H1 (cell line): ENCODE measurements at regions not wholly inside any gene's neighbourhood (a gene's known extent, or its start where the extent isn't known, plus 50 kb on each side); places are given as distances from the start of the nearest gene placed in this dataset.

ENCODE experiments used
- CBX5 ChIP-seq: fragments of 300-800, 300-1000 bp; sonication (generic); IDR thresholded peaks from 2 replicates; pipeline ENCODE4 v1.7.1; 2016; ENCODE audit warnings: antibody characterized with exemption, low read length, low read depth
- TF ChIP-seq, protein P1 (sequence below): fragments of 300-600 bp; sonication (generic); IDR thresholded peaks from 2 replicates; pipeline ENCODE4 v1.7.1; 2012; ENCODE audit warnings: low read length, moderate library complexity, mild to moderate bottlenecking, inconsistent platforms; ENCODE audit not compliant: insufficient replicate concordance

DNA sequence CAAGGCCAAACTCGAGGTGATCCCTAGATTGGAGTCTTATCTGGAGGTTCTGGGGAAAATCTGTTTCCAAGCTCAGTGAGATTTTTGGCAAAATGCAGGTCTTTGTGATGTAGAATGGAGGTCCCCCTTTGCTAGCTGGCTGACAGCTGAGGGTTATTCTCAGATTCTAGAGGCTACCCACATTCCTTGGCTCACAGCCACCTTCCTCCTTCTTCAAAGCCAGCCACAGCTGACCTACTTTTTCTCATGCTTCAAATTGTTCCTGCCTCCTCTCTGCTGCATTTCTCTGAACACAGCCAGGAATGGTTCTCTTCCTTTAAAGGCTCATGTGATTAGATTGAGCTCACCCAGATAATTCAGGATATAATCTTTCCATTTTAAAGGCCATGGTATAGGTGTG, 86.9 kb downstream of the VCX3A start (continued):
- TF ChIP-seq, protein P1, sequence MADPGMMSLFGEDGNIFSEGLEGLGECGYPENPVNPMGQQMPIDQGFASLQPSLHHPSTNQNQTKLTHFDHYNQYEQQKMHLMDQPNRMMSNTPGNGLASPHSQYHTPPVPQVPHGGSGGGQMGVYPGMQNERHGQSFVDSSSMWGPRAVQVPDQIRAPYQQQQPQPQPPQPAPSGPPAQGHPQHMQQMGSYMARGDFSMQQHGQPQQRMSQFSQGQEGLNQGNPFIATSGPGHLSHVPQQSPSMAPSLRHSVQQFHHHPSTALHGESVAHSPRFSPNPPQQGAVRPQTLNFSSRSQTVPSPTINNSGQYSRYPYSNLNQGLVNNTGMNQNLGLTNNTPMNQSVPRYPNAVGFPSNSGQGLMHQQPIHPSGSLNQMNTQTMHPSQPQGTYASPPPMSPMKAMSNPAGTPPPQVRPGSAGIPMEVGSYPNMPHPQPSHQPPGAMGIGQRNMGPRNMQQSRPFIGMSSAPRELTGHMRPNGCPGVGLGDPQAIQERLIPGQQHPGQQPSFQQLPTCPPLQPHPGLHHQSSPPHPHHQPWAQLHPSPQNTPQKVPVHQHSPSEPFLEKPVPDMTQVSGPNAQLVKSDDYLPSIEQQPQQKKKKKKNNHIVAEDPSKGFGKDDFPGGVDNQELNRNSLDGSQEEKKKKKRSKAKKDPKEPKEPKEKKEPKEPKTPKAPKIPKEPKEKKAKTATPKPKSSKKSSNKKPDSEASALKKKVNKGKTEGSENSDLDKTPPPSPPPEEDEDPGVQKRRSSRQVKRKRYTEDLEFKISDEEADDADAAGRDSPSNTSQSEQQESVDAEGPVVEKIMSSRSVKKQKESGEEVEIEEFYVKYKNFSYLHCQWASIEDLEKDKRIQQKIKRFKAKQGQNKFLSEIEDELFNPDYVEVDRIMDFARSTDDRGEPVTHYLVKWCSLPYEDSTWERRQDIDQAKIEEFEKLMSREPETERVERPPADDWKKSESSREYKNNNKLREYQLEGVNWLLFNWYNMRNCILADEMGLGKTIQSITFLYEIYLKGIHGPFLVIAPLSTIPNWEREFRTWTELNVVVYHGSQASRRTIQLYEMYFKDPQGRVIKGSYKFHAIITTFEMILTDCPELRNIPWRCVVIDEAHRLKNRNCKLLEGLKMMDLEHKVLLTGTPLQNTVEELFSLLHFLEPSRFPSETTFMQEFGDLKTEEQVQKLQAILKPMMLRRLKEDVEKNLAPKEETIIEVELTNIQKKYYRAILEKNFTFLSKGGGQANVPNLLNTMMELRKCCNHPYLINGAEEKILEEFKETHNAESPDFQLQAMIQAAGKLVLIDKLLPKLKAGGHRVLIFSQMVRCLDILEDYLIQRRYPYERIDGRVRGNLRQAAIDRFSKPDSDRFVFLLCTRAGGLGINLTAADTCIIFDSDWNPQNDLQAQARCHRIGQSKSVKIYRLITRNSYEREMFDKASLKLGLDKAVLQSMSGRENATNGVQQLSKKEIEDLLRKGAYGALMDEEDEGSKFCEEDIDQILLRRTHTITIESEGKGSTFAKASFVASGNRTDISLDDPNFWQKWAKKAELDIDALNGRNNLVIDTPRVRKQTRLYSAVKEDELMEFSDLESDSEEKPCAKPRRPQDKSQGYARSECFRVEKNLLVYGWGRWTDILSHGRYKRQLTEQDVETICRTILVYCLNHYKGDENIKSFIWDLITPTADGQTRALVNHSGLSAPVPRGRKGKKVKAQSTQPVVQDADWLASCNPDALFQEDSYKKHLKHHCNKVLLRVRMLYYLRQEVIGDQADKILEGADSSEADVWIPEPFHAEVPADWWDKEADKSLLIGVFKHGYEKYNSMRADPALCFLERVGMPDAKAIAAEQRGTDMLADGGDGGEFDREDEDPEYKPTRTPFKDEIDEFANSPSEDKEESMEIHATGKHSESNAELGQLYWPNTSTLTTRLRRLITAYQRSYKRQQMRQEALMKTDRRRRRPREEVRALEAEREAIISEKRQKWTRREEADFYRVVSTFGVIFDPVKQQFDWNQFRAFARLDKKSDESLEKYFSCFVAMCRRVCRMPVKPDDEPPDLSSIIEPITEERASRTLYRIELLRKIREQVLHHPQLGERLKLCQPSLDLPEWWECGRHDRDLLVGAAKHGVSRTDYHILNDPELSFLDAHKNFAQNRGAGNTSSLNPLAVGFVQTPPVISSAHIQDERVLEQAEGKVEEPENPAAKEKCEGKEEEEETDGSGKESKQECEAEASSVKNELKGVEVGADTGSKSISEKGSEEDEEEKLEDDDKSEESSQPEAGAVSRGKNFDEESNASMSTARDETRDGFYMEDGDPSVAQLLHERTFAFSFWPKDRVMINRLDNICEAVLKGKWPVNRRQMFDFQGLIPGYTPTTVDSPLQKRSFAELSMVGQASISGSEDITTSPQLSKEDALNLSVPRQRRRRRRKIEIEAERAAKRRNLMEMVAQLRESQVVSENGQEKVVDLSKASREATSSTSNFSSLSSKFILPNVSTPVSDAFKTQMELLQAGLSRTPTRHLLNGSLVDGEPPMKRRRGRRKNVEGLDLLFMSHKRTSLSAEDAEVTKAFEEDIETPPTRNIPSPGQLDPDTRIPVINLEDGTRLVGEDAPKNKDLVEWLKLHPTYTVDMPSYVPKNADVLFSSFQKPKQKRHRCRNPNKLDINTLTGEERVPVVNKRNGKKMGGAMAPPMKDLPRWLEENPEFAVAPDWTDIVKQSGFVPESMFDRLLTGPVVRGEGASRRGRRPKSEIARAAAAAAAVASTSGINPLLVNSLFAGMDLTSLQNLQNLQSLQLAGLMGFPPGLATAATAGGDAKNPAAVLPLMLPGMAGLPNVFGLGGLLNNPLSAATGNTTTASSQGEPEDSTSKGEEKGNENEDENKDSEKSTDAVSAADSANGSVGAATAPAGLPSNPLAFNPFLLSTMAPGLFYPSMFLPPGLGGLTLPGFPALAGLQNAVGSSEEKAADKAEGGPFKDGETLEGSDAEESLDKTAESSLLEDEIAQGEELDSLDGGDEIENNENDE, result no peak
- no peak for TF ChIP-seq CBX5
